H1 (cell line): ENCODE measurements at regions not wholly inside any gene's neighbourhood (a gene's known extent, or its start where the extent isn't known, plus 50 kb on each side); places are given as distances from the start of the nearest gene placed in this dataset.

Source experiments
- EZH2 ChIP-seq: fragments of 200-600 bp; sonication (generic); IDR thresholded peaks from 2 replicates; pipeline ENCODE4 v1.7.1; 2012; ENCODE audit warnings: low read depth, mild to moderate bottlenecking, moderate library complexity, low read length, inconsistent platforms; ENCODE audit not compliant: severe bottlenecking
- HDAC6 ChIP-seq: IDR thresholded peaks from one replicate; pipeline ENCODE4 v1.7.1; 2012; ENCODE audit warnings: low read depth, mild to moderate bottlenecking, inconsistent platforms, low read length, moderate library complexity
- JUN ChIP-seq: IDR thresholded peaks from 2 replicates; pipeline ENCODE4 v1.6.1; 2011; ENCODE audit warnings: low read depth, mild to moderate bottlenecking, improper control_type of control experiment, low read length
- MAFK ChIP-seq: IDR thresholded peaks from 2 replicates; pipeline ENCODE4 v1.6.1; 2012; ENCODE audit warnings: low read depth, mild to moderate bottlenecking, improper control_type of control experiment, low read length
- PHF8 ChIP-seq: fragments of 200-600 bp; sonication (generic); conservative IDR thresholded peaks from 2 replicates; pipeline ENCODE4 v1.7.1; 2012; ENCODE audit warnings: low read depth, mild to moderate bottlenecking, inconsistent platforms, low read length, moderate library complexity
- POLR2AphosphoS5 ChIP-seq: IDR thresholded peaks from 2 replicates; pipeline ENCODE4 v1.6.1; 2011; ENCODE audit warnings: low read depth, low read length
- SIN3A ChIP-seq, 2 experiments: IDR thresholded peaks in 1 of 2; conservative IDR thresholded peaks in 1 of 2; 2 replicates each; pipeline ENCODE4 v1.6.1; 2011 to 2012; ENCODE audit warnings: low read length in 2 of 2, improper control_type of control experiment in 1 of 2, low read depth in 1 of 2, mild to moderate bottlenecking in 1 of 2
- YY1 ChIP-seq: IDR thresholded peaks from 2 replicates; pipeline ENCODE4 v1.6.1; 2011; ENCODE audit warnings: low read depth, mild to moderate bottlenecking, low read length
- ZNF274 ChIP-seq: IDR thresholded peaks from 2 replicates; pipeline ENCODE4 v1.7.0; 2012; ENCODE audit warnings: low read length, borderline replicate concordance; ENCODE audit errors: extremely low read depth
- TF ChIP-seq, protein P1 (sequence below): IDR thresholded peaks from 2 replicates; pipeline ENCODE4 v1.6.1; 2011; ENCODE audit warnings: low read depth, mild to moderate bottlenecking, low read length; ENCODE audit not compliant: insufficient read depth
- TF ChIP-seq, protein P2 (sequence below), 3 experiments: IDR thresholded peaks; 1 replicate in 2 of 3; 2 replicates in 1 of 3; pipeline versions ENCODE4 v1.5.1 to v1.6.1; 2011; ENCODE audit warnings: low read length in 3 of 3, mild to moderate bottlenecking in 3 of 3, inconsistent platforms in 2 of 3, low read depth in 1 of 3, moderate library complexity in 1 of 3; ENCODE audit not compliant: insufficient read depth in 1 of 3; ENCODE audit errors: control extremely low read depth in 1 of 3
- TF ChIP-seq, protein P3 (sequence below): IDR thresholded peaks from 2 replicates; pipeline ENCODE4 v1.6.1; 2011; ENCODE audit warnings: low read length, improper control_type of control experiment

DNA sequence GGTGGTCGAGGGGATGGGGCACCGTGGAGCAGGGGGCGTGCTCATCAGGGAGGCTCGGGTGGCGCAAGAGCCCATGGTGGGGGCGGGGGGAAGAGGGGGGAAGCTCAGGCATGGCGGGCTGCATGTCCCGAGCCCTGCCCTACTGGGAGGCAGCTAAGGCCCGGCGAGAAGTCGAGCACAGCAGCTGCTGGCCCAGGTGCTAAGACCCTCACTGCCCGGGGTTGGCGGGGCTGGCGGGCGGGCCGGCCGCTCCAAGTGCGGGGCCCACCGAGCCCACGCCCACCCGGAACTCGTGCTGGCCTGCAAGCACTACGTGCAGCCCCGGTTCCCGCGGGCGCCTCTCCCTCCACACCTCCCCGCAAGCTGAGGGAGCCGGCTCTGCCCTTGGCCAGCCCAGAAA lies 55.0 kb upstream of the FAM171A1 start:
- TF ChIP-seq YY1: no peak
- TF ChIP-seq, protein P1, sequence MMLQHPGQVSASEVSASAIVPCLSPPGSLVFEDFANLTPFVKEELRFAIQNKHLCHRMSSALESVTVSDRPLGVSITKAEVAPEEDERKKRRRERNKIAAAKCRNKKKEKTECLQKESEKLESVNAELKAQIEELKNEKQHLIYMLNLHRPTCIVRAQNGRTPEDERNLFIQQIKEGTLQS: no peak
- TF ChIP-seq, protein P2, sequence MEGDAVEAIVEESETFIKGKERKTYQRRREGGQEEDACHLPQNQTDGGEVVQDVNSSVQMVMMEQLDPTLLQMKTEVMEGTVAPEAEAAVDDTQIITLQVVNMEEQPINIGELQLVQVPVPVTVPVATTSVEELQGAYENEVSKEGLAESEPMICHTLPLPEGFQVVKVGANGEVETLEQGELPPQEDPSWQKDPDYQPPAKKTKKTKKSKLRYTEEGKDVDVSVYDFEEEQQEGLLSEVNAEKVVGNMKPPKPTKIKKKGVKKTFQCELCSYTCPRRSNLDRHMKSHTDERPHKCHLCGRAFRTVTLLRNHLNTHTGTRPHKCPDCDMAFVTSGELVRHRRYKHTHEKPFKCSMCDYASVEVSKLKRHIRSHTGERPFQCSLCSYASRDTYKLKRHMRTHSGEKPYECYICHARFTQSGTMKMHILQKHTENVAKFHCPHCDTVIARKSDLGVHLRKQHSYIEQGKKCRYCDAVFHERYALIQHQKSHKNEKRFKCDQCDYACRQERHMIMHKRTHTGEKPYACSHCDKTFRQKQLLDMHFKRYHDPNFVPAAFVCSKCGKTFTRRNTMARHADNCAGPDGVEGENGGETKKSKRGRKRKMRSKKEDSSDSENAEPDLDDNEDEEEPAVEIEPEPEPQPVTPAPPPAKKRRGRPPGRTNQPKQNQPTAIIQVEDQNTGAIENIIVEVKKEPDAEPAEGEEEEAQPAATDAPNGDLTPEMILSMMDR (IDR thresholded peaks at IDR 0.05; ENCODE audit: control extremely low read depth in 1 of 3, insufficient read depth in 1 of 3, low read depth in 1 of 3, low read length in 3 of 3): no peak
- no peak for TF ChIP-seq SIN3A (conservative IDR thresholded peaks at IDR 0.05 in 1 of 2, IDR thresholded peaks at IDR 0.05 in 1 of 2; ENCODE audit: low read depth in 1 of 2, low read length in 2 of 2)
- no peak for TF ChIP-seq EZH2
- TF ChIP-seq, protein P3, sequence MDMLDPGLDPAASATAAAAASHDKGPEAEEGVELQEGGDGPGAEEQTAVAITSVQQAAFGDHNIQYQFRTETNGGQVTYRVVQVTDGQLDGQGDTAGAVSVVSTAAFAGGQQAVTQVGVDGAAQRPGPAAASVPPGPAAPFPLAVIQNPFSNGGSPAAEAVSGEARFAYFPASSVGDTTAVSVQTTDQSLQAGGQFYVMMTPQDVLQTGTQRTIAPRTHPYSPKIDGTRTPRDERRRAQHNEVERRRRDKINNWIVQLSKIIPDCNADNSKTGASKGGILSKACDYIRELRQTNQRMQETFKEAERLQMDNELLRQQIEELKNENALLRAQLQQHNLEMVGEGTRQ: no peak
- TF ChIP-seq ZNF274: no peak
- TF ChIP-seq MAFK: no peak
- TF ChIP-seq PHF8: no peak
- TF ChIP-seq POLR2AphosphoS5: no peak
- no peak for TF ChIP-seq HDAC6
- TF ChIP-seq JUN: no peak
